Kidney tubule cell (primary cell): ENCODE measurements at regions not wholly inside any gene's neighbourhood (a gene's known extent, or its start where the extent isn't known, plus 50 kb on each side); places are given as distances from the start of the nearest gene placed in this dataset.
"Not testable (repeated sequence)": the region's sequence is repeated elsewhere in the genome, so short reads cannot be mapped to it uniquely, and the experiment has no call there.

ENCODE experiments used
- DNase-seq: peaks from one replicate; pipeline ENCODE4 v3.0.0-alpha.2; 2018; ENCODE audit warnings: low spot score

DNA sequence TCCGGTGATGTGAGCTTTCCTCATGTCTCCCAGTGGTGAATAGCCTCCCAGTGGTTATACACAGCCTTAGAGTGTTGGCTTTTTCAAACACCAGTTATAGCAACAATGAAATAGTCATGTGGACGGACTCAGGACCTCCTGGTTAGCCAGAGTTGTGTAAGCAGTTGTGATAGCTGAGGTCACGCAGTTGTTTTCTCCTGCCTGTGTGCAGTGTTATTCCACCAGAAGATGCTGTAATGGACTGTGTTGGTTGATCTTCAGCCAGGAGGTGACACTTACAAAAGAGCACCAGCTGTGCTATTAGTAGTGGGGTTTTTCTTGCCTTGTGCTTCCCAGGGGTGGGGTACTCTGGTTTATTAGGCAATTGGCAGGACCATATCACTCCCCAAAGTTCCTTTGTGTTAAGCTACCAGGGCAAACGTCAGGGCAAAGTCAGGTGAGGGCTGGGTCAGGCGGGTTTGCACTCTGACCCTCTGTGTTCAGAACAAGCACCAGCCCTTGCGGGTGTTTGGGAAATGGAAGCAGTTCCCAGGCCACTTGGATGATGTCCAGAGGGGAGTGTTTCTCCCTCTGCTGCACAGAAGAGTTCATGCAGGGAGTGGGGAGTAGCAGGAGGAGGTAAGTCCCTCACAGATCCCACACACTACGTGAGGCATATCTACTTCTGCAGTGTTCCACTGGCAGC is 252.6 kb downstream of the TMEM47 start:
- DNase-seq: no peak

DNA sequence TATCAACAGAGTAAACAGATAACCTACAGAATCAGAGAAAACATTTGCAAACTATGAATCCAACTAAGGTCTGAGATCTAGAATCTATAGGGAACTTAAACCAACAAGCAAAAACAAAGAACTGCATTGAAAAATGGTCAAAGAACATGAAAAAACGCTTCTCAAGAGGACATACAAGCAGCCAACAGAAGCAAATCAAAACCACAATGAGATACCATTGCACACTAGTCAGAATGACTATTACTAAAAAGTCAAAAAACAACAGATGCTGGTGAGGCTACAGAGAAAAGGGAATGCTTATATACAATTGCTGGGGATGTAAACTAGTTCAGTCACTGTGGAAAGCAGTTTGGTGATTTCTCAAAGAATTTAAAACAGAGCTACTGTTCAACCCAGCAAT is 255.7 kb downstream of the TMEM47 start:
- DNase-seq: no peak

DNA sequence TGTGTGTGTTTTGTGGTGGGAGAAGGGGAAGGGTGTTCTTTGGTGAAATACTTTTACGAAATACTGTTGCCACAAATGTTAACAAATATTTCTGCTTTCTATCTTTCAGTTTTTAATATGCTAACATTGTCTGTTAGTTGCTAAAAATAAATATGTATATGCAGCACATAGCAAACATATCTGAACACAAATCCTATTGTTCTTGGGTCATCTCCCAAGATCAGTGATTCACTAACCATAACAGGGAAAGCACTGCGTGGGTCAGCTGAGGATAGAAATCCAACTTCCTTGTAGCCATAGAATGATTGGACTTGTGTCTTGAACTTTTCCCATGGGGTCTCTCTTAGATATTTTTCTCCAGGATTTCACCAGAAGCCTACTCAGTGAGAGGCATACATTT is 250.3 kb upstream of the FAM47A start:
- peak; percentile 22 for DNase-seq

DNA sequence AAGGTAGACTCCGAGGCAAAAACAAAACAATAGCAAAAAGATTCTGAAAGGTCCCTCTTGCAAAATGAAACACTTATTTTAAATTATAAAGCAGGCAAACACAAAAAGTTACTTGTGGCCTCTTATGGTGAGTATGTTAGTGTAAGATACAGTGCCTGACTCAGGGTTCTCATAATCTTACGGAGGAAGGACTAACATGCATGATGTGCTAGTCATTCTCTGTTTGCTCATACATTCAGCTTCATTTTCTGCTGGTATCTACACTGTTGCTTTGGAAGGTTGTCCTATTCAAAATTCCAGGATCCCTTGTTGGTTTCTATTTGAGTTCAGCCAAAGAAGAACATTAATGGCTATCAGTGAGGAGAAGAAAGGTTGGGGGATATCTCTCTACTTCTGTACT is 249.1 kb upstream of the FAM47A start:
- DNase-seq: no peak

DNA sequence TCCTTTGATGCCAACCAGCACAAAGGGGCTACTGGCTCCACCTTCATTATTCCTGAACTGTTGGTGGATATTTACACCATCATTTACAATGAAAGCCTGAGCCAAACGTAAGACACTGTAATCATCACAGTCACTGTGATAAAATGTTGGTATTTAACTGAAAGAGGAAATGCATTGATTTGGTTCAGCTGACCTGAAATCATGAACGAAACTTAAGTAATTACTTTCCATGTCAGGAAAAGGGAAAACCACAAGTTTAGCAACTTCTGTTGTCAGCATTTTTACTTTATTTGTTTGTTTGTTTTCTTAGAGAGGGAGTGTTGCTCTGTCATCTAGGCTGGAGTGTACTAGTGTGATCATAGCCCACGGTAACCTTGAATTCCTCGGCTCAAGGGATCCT is 247.8 kb upstream of the FAM47A start:
- no peak for DNase-seq

DNA sequence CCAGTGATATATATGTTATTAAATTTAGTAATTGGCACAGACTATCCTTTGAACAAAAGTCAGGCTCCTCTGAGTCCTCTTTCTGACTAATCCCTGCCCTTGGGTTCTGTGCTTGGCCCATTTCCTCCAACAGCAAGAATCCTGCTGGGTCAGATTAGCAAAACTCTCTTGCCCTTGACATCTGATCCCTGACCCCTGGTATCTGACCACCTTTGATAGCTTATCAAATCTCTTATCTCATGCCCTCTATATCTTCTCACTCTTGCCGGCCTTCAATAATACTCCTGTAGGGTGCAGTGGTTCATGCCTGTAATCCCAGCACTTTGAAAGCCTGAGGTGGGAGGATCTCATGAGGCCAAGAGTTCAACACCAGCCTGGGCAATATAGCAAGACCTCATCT is 245.5 kb upstream of the FAM47A start:
- no peak for DNase-seq

DNA sequence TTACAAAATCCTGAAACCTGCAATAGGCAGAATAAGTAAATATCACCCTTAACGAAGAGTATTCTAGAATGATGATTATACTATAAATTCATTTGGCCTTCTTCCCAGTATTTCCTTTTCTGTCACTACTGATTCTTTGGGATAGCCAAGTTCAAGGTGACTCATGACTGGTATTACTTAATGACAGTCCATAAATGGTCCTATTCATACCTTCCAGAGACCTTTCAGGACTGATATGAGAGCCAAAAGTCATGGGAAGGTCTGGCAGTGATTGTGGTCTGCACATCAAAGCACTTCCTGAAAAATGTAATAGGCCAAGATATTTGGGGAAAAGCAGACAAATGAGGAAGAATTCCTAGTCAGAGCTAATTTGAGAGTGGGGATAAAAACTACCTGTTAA is 239.6 kb upstream of the FAM47A start:
- peak; percentile 2 for DNase-seq

DNA sequence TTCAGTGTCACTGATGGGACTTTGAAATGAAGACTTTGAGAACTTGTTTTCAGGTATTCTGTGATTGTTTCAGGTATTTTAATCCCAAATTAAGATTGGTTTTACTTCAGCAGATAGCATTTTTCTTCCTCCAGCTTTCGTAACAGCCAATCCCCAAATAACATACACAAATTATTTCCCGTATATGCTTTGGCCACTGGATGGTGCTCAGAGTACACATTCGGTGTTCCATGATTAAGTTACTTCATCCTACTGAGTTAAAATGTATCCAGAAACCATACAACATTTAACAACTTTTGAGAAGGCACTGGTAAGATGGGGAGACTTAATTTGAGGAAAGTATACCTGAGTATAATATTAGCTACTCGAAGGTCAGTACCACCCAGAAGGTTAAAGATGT is 233.4 kb upstream of the FAM47A start:
- peak; percentile 18 for DNase-seq

DNA sequence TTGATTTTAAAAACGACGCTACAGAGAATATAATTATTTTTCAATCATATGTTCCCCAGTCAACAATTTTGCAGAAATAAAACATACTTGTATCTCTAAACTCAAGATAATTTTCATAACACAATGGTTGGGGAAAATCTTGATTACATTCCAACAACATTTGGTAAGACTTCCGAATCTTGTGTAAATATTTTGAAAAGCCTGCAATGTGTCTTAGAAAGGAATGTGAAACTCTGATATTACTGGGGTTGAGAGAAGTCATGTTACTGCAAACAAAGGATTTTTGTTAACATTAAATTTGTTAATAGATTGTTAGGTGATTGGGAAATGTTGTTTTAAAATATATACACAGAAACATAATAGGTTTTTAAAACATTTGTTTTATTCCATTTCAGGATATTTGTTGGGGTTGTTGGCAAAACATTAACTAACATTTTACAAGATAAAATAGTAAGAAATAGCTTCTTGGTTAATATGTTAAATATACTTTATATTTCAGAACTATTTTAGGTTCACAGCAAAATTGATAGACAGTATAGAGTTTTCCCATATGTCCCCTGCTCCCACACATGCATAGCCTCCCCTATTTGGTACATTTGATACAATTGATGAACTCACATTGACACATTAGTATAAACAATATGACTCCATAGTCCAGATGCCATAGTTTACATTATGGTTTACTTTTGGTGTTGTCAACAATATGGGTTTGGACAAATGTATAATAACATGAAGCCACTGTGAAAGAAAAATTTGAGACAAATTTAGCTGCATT is 218.6 kb upstream of the FAM47A start:
- no peak for DNase-seq

DNA sequence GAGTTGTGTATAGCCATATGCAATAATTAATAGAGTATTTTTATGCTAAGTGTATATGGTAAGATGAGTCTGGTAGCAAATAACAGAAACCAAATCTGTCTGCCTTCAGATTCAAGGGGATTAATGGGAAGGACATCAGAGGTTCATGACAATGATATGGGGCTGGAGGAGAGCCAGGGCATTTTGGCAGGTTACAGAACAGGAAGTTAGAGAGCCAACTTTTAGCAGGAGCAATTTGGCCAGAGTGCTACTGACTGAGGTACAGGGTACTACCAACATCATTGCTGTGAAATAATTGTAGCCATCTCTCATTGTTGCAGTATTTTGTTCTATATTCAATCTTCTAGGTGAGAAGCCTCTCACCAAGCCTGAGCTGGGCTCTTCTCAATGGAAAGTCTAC is 210.9 kb upstream of the FAM47A start:
- no peak for DNase-seq

DNA sequence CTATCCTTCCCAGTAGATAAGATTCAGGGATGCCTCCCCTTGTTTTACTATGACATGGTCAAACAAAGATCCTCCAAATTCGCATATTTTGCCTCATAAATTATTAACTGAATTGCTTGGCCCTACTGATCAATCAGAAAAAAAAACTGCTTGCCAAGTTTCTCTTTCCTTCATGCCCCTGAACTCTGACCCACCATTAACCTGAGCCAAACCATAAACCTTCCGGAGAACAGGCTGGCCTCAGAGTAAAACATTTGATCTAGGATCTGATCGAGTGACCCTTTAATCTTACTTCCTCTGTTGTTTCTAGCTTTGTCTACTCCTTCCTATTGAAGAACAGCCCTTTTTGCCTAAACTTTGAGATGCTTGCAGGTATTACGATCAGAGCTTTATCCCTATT is 209.7 kb upstream of the FAM47A start:
- DNase-seq: no peak

DNA sequence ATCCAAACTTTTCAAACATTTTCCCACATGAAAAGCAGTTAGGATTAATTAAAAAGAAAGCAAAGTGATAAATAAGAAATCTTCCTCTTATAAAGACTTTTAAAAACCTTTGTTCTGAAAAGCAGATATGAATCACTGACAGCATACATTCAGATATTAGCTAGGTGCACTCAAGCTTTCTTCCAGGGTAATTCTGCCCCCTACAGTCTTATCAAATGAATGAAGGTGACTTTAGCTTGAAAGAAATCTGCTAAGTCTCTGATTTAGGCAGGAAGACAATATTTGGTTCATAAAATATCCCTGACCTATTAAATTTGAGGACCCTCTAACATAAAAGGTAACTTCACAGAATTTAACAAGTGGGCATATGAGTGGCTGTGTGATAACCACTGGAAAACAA is 209.1 kb upstream of the FAM47A start:
- DNase-seq: peak; percentile 2

DNA sequence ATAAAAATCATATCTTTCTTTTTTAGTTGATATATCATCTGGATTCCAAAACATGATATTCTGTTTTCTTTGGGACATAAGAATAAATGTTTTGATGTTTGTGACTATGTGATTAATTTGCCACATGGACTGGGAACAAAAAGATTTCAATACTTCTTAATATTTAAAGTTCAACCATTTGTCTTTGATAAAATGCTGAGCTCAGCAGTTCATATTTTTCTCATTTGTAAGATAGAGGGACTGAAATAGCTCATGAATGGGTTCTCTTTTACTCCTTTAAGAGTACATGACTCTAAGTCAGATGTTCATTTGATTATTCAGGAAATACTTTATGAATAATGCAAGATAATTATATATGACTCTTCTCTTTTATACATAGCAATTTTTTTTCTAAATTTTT is 205.9 kb upstream of the FAM47A start:
- DNase-seq: no peak

DNA sequence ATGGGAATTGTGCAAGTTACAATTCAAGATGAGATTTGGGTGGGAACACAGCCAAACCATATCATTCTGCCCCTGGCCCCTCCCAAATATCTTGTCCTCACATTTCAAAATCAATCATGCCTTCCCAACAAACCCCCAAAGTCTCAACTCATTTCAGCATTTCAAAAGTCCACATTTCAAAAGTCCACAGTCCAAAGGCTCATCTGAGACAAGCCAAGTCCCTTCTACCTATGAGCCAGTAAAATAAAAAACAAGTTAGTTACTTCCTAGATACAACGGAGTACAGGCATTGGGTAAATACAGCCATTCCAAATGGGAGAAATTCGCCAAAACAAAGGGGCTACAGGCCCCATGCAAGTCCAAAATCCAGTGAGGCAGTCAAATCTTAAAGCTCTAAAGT is 203.3 kb upstream of the FAM47A start:
- not testable (repeated sequence) for DNase-seq

DNA sequence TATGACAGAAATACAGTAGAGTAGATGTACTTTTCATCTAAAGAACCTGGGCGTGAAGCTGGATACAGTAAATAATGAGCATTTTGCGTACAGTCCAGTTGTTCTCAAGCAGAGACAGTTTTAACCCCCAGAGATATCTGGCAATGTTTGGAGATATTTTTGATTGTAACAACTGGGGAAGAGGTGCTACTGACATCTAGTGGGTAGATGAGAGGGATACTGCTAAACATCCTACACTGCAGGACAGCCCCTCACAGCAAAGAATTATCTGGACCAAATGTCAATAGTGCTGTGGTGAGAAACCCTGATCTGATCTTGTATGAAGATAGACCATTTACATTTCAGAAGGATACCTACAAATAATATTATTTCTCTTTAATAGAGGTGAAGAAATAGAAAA is 200.2 kb upstream of the FAM47A start:
- DNase-seq: no peak

DNA sequence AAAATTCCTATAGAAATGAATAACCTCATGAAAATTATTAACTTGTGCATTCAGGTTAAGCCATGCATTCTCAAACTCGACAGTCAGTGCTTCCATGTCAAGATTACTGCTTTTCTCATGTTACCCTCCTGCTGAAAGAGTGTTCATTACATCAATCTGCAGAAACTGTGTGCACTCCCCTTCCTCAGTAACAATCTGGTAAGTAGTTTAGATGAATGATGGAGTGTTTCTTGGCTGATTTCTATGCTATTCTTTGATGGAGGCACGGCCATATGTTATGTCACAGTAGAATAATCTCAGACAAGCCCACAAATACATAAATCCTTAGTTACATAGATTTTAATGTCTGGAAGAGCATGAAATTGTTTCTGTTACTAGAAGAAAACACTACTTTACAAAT is 193.3 kb upstream of the FAM47A start:
- DNase-seq: no peak

DNA sequence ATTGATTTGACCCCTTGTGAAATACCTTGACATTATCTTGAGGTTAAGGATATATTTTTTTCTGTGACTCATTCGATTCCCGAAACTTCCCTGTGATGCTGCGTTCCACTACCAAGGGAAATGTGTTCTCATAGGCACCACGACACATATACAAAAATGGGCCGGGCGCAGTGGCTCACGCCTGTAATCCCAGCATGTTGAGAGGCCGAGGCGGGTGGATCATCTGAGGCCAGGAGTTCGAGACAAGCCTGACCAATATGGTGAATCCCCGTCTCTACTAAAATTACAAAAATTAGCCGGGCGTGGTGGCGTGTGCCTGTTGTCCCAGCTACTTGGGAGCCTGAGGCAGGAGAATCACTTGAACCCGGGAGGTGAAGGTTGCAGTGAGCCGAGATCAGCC is 188.3 kb upstream of the FAM47A start:
- DNase-seq: not testable (repeated sequence)

DNA sequence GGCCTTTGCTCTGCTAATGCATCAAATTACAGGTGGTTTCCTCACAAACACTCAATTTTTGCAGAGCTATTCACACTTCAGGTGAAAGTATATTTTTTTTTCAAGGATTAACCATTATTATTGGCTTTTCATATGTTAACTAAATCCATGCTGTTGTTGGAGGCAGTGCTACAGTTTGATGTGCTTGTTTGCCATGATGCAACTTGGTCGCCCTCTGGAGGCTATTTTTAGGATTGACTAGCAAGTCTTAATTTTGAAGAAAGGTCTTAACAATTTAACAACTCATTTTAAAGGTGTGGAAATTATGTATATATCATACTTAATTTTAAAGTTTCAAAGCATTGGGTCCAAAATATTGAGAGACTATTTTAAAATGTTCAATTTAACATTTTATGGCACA is 168.8 kb upstream of the FAM47A start:
- DNase-seq: peak; percentile 59

DNA sequence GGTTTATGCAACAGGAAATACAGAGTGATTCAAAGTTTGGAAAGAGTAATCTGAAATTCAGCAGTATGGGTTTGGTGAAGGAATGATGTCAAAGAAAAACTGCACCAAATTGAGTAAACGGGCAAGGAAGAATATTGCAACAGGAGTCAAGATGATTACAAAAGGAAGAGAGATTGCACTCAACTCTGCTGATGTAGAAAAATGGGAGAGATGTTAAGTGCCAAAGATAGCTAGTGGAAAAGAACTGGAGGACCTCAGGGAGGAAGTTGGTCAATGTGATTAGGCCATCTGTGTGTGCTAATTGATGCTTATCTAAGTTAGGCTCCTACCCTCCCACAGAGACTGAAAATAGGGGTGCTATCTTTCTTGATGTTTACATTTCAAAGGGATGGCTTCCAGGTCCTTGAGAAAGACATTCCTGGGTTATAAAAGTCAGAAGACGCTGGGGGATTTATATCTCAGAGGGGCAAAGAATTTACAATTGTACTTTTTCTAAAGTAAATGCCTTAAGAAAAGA is 167.4 kb upstream of the FAM47A start:
- no peak for DNase-seq

DNA sequence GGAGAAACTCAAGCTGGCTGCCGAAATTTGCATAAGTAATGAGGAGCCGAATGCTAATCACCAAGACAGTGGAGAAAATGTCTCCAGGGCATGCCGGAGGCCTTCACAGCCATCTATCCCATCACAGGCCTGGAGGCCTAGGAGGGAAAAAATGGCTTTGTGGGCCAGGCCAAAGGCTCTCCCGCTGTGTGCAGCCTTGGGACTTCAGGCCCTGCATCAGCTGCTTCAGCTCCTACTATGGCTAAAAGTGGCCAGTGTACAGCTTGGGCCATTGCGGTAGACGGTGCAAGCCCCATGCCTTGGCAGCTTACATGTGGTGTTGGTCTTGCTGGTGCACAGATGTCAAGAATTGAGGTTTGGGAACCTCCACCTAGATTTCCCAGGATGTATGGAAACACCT is 162.6 kb upstream of the FAM47A start:
- DNase-seq: no peak

DNA sequence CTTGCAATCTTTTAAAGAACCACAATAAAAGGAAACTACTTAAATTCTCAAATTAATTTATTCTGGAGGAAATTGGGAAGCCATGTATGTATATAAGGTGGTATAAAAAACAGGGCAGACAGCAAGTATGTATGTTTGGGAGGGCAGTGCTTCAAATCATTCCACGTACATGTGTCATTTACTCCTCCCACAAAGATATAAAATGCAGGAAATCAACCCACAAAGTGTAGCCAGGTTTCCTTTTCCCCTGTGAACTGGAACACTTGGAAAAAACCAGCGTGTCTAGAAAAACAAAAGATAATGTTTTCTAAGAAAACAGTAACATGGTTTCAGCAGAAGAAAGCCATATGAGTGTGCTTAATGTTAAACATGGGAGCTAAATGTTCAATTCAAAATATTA is 156.7 kb upstream of the FAM47A start:
- peak; percentile 13 for DNase-seq

DNA sequence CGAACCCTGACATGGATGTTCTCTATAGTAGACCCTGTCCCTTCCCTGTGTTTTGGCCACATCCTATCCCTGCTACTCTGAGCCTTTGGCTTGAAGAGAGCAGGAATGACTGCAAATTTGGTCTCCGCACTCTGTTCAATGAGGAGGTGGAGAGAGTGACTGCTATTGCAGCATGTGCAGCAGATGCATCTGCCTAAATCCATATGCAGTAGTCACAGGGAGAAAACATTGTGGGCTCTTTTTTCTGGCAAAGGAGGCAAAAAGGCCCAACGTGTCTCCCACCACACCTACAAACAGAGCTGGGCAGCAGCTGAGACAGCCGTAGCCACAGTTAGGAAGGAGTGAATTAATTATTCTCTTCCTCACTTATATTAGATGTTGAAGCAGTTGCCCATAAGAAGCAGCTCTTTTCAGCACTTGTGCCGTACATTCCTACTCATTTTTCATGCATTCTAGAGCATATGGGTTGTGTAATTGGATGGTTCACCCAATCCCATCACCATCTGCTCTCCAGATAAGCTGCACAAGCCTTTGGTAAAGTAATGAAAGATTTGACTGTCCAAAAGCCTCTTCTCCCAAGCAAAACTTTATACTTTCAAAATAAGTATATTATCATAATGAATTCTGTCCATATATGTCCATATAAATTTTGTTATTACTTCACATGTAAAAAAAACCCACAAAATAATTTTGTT is 147.9 kb upstream of the FAM47A start:
- no peak for DNase-seq

DNA sequence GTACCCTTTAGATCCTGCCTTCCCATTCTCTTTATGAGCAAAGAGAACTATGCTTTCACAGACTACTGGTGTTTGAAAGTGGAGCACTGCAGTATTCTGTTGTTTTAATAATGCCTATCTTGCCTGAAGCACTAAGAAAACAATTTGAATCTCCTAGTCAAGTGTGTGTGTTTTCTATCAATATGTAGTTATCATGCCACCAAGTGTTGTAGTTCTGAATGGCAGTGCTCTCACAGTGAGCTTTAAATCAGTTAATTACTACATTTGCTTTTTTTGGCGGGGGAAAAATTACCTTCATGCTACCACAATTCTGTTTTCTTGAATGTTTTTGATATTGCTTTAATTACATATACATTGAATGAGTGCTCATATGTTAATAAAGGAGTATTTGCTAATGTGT is 143.6 kb upstream of the FAM47A start:
- DNase-seq: no peak
